Cardiac fibroblast (primary cell): ENCODE measurements at regions not wholly inside any gene's neighbourhood (a gene's known extent, or its start where the extent isn't known, plus 50 kb on each side); places are given as distances from the start of the nearest gene placed in this dataset.

Experiments
- DNase-seq, 2 donors: peaks; one replicate each; pipeline versions ENCODE4 v3.0.0 to v3.0.0-alpha.2; 2010; ENCODE audit warnings: low read depth in 2 of 2
- H3K4me3 ChIP-seq, 2 donors: replicated peaks in 1 of 2; 1 replicate in 1 of 2; 2 replicates in 1 of 2; pipeline ENCODE4 v1.5.1; 2011; ENCODE audit warnings: low read depth in 2 of 2, low read length in 2 of 2, mild to moderate bottlenecking in 2 of 2, moderate library complexity in 1 of 2
- TF ChIP-seq, protein P1 (sequence below): IDR thresholded peaks from one replicate; pipeline ENCODE4 v1.5.1; 2011; ENCODE audit warnings: low read depth, mild to moderate bottlenecking, low read length, inconsistent platforms

DNA sequence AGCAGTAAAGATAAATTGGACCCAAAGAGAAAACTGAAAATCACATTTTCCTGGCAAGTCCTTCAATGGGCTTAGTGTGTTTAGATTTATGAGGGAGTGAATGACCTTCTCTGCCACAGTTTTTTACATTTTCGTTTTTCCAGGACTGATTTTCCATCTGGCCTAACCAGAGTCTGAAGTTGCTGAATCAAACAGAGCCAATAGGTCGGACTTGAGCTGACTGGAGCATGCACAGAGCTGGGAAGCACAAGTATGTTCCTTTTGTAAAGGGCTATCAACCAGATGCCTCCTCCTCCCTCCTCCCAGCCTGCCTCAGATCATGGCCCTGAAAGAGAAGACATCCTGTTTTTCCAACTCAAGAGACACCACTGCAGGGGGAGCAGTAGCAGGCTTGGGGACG is 126.0 kb upstream of the ANKRD1 start:
- H3K4me3 ChIP-seq, result no peak overlapping the region
- DNase-seq, result no peak
- TF ChIP-seq, protein P1, sequence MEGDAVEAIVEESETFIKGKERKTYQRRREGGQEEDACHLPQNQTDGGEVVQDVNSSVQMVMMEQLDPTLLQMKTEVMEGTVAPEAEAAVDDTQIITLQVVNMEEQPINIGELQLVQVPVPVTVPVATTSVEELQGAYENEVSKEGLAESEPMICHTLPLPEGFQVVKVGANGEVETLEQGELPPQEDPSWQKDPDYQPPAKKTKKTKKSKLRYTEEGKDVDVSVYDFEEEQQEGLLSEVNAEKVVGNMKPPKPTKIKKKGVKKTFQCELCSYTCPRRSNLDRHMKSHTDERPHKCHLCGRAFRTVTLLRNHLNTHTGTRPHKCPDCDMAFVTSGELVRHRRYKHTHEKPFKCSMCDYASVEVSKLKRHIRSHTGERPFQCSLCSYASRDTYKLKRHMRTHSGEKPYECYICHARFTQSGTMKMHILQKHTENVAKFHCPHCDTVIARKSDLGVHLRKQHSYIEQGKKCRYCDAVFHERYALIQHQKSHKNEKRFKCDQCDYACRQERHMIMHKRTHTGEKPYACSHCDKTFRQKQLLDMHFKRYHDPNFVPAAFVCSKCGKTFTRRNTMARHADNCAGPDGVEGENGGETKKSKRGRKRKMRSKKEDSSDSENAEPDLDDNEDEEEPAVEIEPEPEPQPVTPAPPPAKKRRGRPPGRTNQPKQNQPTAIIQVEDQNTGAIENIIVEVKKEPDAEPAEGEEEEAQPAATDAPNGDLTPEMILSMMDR, result no peak

- TF ChIP-seq, protein P1, result no peak
- no peak for DNase-seq
- H3K4me3 ChIP-seq, result no peak overlapping the region
Observed at GRCh38 chr10:91048380-91048779, 127.5 kb upstream of the ANKRD1 start.

GRCh38 chr10:91049296-91049987 is 128.6 kb upstream of the ANKRD1 start:
- no peak overlapping the region for H3K4me3 ChIP-seq
- TF ChIP-seq, protein P1, result no peak
- no peak for DNase-seq

- H3K4me3 ChIP-seq, result no peak overlapping the region
- TF ChIP-seq, protein P1, result no peak
- peak; percentile 23 to 31 for DNase-seq
Observed at GRCh38 chr10:91049988-91050360, 129.1 kb upstream of the ANKRD1 start.

DNA sequence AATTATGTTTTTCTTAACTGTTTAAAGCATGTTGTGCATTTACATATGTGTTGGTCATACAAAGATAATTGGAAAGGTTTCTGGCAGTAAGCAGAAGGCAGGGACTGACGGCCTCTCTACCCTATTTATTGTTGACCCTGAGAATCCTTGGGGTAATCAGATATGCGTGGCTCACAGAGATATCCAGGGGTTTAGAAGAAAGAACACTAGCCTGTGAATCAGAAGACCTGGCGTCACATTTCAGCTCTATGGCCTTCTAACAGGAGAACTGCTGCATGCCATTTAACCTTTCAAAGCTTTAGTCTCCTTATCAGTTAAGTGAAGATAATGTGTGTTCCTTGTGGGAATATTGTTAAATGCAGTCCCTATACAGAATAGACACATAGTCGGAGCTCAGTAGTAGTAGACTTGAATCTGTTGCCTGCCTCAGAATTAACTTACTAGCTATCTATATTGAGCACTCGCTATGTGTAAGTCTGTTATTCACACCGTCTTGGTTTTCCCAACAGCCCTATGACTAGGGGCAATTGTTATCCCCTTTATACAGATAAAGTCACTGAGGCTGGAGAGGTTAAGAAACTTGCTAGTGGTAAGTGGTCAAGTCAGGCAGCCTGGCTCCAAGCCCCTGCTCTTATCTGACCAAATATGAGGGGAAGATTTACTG is 129.6 kb upstream of the ANKRD1 start:
- TF ChIP-seq, protein P1, result no peak
- H3K4me3 ChIP-seq, result no peak overlapping the region
- DNase-seq, result no peak

DNA sequence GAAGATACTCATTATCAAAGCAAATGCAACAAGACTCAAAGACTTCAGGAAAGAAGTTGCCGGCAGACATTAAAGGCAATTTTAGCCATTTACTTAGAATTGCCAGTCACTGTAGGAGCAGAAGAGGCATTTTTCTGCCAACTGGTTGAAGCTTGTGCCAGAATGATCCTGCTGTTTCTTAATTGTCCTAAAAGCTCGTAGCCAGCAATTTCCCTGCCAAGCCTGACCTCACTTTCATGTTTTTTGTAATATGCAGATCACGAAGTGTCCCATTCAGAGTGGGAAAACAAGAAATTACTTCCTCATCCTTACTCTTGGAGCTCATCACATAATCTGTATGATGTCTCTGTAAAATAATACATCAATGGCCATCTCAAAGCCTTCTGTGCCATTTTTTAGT is 130.9 kb upstream of the ANKRD1 start:
- H3K4me3 ChIP-seq, result no peak overlapping the region
- peak; percentile 15 to 70 for DNase-seq
- TF ChIP-seq, protein P1, result no peak

GRCh38 chr10:91054325-91054724 is 133.4 kb upstream of the ANKRD1 start:
- TF ChIP-seq, protein P1, result no peak
- peak; percentile 83 to 87 for DNase-seq
- no peak overlapping the region for H3K4me3 ChIP-seq
